Neural progenitor cell (in vitro differentiated cells): ENCODE measurements at regions not wholly inside any gene's neighbourhood (a gene's known extent, or its start where the extent isn't known, plus 50 kb on each side); places are given as distances from the start of the nearest gene placed in this dataset.

Experiments used
- EZH2 ChIP-seq: fragments of 200-600 bp; sonication (generic); IDR thresholded peaks from 2 replicates; pipeline ENCODE4 v1.6.1; 2017; ENCODE audit warnings: antibody characterized with exemption, mild to moderate bottlenecking, moderate library complexity
- EZH2phosphoT487 ChIP-seq: fragments of 200-600 bp; sonication (generic); IDR thresholded peaks from 2 replicates; pipeline ENCODE4 v1.6.1; 2017; ENCODE audit warnings: antibody characterized with exemption
- TF ChIP-seq, protein P1 (sequence below): fragments of 200-600 bp; sonication (generic); IDR thresholded peaks from 2 replicates; pipeline ENCODE4 v1.5.1; 2017; ENCODE audit warnings: antibody characterized with exemption, mild to moderate bottlenecking

DNA sequence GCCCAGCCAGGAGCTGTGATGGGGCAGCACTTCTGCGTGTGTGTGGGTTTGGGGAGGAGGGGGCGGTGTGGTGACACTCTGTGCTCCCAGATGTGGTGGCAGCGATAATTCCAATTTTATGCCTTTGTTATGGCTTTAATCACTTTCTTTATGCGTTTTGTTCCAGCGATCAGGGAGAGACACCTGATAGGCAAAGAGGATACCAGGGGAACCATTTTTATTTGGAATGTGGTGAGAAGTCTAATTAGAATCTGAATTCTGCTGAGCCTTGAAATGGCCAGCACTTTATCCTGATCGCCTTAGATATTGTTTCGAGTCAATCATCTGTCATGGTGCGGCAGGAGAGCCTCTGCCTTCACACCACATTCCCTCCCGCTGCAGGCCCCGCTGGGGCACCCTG lies 79.5 kb downstream of the HIF1AN start:
- TF ChIP-seq EZH2: no peak
- TF ChIP-seq, protein P1, sequence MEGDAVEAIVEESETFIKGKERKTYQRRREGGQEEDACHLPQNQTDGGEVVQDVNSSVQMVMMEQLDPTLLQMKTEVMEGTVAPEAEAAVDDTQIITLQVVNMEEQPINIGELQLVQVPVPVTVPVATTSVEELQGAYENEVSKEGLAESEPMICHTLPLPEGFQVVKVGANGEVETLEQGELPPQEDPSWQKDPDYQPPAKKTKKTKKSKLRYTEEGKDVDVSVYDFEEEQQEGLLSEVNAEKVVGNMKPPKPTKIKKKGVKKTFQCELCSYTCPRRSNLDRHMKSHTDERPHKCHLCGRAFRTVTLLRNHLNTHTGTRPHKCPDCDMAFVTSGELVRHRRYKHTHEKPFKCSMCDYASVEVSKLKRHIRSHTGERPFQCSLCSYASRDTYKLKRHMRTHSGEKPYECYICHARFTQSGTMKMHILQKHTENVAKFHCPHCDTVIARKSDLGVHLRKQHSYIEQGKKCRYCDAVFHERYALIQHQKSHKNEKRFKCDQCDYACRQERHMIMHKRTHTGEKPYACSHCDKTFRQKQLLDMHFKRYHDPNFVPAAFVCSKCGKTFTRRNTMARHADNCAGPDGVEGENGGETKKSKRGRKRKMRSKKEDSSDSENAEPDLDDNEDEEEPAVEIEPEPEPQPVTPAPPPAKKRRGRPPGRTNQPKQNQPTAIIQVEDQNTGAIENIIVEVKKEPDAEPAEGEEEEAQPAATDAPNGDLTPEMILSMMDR: no peak
- TF ChIP-seq EZH2phosphoT487: no peak
